Endometrial microvascular endothelial cells (primary cell): ENCODE measurements at regions not wholly inside any gene's neighbourhood (a gene's known extent, or its start where the extent isn't known, plus 50 kb on each side); places are given as distances from the start of the nearest gene placed in this dataset.

Source experiments
- in situ Hi-C: cut with HindIII; loops from 2 replicates; pipeline ENCODE4 v1.10.0; 2017; ENCODE audit warnings: low sequenced_read_pairs, low pct_unique_long_range_greater_than_20kb; ENCODE audit errors: inconsistent ontology term

DNA sequence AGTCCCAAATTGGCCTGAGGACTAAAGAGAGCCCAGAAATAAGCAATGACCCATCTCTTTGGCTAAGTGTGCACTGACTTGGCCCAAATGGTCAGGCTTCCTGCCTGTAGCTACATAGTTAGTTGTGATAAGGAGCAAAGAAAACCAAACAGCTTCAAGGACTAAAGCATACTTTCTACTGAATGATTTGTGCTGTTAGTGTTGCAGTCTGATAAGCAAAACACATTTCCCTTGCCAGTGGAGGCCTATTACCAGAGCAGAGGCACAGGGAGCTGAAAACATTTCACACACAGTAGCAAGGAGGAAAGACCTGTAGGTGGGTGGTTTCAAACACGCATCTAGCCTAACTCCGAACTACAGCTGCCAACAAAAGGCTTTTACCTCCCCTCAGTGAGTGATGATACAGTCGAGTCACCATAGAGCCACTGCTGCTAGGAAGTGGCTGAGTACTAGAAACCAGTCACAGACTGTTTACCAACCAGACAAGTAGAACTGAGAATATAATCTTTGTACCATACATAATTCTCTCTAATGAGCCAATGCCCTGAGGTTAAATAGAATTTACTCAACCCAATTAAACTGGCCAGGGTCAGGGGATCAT lies 222.3 kb upstream of the THBS1 start:
- in situ Hi-C loops = no loop called here

DNA sequence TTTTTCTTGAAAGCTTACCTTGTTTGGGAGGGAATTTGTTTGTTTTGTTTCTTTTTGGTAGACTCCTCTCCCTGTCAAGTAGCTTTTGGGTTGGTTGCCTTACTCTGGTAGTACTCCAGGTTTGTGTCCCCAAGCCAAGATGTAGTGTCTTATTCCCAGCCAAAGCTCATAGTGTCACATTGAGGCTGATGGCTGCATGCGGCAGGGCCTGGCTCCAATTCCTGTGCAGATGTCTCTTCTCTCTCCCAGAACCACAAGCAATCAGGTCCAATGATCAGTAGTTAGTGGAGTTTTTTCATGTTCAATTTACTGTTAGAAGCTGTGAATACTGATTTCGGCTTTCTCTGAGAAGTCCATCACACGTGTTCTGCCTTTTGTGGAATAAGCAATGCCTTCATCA lies 221.1 kb upstream of the THBS1 start:
- in situ Hi-C loops = no loop called here

DNA sequence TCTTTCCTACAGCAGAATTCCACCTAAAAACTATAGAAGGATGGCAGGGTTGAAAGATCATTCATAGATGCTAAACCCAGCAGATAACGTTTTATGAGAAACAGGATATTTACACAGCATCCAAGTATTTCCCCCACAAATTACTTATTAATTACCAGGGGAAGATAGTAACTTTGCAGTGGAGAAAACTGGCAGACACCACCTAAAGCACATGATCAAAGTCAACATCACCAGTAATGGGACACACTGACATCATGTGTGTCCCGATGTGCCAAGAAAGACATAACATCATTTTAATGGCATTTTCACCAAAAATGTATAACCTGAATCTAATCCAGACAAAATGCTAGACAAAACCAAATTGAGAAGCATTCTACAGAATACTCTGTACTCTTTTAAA lies 220.4 kb upstream of the THBS1 start:
- in situ Hi-C loops = no loop called here

DNA sequence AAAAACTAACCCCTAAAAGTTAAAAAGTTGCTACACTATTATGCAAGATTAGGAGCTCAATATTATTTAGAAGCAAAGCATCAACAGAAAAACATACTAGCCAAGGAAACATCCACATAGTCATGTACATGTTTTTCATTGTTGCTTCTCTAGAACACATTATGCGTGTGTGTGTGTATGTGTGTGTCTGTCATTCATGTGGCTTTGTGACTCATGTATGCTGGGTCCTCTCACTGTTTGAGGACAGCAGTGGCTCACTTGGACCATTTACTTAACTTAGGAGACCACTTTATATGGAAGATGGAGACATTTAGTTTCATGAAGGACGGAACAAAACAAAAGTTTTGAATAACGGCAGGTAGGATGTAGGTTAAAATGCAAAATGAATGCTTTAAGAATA lies 219.4 kb upstream of the THBS1 start:
- in situ Hi-C loops = no loop called here

DNA sequence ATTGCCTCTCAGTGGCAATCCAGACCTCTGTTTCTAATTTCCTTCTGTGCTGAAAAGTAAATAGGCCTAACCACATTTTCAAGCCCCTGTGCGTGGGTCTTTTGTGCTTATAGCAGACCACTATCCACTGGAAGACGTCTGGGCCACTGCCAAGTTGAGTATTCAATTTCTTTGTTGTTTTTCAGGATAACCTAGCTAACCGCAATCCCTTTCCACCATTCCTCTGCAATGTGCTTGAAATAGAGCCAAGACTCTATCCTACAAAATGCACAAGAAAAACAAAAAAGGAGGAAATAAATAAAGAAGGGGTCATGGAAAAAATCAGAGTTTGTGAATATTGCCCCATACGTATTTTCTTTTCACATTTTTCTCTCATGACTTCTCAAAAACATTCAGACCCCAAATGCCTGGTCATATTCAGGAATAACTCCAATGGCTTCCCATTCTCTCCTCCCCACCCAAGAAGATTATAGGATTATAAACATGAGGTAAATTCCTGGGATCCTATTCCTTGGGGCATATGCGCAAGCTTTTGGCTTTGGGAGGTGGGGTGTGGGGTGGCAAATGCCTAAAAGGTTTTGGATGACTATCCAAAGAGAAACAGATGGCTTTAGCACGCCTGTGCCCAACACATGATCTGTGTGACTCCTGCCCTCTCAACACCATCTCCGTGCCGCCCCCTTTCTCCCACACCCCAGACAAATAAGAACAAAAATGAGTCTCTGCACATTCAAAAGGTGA lies 217.9 kb upstream of the THBS1 start:
- in situ Hi-C loops = no loop called here

DNA sequence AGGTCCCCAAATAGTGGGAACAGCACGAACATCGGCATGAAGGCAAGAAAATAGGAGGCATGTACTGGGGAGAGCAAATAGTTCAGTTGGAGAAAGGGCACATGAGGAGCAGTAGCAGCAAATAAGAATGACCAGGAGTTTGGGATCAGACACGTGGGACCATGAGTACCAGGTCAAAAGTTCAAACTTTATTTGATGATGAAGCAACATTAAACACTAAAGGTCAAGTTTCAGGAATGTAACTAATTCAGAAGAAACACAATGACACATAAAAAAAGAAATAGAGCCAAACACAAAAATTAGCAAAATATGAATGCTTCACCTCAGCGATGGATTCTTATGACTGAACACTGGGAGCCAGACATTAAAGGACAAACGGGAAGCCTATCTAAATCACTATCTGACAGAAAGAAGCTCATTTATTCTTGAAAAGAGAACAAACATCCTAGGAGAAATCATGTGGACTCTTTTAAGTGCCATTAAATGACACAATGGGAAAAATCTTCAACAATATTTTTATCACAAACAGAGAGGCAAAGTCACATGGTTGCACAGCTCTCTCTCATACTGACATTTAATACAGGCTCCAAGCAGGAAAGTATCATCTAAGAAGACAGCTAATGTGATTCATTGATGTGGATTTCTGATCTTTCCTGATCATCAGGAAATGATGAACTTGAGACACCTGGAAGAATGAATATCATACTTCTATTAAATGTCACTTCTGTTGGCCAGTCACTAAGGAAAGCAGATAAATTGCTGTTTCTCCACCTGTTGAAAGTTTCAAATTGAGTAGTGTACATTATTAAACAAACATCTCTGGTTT lies 216.9 kb upstream of the THBS1 start:
- in situ Hi-C loops = no loop called here

DNA sequence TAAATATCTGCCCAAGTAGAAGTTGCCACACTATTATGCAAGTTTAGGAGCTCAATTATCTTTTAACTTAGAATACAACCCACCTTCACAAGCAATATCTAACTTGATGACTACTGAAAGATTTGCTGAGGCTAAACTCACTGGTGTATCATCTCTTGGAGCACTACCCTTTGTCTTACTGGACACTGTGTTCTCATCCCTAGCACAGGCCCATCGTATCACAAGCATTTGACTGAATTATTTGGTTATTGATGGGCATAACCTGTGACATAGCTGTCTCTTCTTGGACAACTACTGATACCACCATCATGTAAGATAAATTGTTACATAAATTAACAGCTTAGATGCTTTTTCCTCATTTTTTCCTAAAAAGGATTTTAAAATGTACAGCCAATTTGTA lies 216.2 kb upstream of the THBS1 start:
- in situ Hi-C loops = no loop called here

DNA sequence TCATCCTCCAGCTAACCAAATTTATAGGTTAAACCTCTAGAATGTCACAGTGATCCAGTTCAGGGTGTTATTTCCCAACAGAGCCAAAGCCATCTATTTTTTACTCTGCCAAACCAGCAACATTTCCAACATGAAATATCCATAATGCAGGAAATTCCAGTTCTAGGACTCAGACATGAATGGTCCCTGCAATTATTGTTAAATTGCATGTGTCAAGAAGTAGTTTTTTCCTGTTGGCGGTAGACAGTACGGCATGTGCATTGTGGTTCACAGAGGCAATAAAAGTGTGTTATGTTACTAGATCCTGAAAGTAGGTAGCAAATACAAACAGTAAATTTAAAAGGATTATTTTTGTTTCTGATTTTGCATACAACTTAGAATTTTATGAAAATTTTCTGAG lies 215.7 kb upstream of the THBS1 start:
- in situ Hi-C loops = no loop called here

DNA sequence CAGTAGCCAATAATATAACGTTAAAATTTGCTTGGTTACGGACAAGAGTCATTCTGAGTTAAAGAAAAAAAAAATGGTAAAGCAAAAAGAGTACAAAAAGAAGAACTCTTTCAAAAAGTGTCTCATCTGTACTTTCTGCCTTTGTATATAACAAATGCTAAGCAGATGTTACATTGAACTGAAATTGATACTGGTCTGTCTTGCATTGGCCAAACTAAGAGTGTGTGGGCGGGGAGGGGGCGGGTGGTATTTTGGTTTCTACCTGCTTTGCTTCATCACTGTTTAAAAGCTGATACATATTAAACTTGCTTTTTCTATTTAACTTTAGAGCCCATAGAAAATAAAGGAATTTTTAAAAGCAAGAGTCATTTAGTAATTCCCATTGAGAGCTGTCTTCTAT lies 215.0 kb upstream of the THBS1 start:
- in situ Hi-C loops = no loop called here

DNA sequence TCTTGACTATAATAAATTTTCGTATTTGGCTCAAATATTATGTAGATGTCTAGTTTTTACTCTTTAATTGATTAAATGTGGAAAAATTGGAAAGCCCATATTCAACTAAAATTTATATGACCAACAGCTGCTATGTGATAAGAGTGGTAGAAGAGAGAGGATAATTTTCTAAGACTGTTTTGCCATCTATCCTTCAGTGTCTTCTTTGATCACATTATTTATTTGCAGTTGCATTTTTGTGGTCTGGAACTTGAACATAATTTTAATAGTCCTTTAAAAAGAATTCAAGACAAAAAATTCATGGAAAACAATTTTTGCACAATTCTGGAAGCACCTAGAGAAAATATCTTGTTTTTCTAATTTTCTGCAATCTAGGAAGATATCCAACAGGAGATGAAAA lies 213.3 kb upstream of the THBS1 start:
- in situ Hi-C loops = no loop called here

DNA sequence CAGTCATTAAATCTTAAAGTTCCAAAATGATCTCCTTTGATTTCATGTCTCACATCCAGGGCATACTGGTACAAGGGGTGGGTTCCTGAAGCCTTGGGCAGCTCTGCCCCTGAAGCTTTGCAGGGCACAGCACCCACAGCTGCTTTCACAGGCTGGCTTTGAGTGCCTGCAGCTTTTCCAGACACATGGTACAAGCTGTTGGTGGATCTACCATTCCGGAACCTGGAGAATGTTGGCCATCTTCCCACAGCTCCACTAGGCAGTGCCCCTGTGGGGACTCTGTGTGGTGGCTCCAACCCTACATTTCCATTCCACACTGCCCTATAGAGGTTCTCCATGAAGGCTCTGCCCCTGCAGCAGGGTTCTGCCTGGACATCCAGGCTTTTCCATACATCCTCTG lies 211.1 kb upstream of the THBS1 start:
- in situ Hi-C loops = no loop called here

DNA sequence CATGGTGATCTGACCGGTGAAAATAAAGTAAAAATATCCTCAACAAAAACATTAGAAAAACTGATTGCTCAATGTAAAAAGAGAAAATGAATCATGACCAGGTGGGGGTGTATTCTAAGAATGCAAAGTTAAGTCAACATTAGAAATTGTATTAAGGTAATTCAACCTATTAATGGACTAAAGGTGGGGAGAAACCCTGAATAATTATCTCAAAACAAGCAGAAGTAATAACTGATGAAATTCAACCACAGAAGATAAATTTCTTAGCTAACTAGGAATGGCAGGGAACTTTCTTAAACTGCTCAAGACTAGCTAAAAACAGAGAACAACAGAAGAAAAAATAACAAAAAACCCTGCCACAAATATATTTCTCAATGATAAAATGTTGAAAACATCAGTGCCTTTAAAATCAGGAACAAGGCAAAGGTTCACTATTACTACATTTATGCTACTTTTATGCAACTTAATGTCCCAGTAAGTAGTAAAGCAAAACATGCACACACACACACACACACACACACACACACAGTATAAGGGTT lies 204.4 kb upstream of the THBS1 start:
- in situ Hi-C loops = no loop called here

DNA sequence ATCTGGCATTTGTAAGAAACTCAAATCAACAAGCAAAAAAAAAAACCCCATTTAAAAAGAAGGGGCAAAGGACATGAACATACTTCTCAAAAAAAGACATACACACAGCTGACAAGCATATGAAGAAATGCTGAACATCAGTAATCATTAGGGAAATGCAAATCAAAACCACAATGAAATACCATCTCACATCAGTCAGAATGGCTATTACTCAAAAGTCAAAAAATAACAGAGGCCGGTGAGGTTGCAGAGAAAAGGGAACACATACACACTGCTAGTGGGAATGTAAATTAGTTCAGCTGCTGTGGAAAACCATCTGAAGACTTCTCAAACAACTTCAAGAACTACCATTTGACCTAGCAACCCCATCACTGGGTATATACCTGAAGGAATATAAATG lies 199.4 kb upstream of the THBS1 start:
- in situ Hi-C loops = no loop called here

DNA sequence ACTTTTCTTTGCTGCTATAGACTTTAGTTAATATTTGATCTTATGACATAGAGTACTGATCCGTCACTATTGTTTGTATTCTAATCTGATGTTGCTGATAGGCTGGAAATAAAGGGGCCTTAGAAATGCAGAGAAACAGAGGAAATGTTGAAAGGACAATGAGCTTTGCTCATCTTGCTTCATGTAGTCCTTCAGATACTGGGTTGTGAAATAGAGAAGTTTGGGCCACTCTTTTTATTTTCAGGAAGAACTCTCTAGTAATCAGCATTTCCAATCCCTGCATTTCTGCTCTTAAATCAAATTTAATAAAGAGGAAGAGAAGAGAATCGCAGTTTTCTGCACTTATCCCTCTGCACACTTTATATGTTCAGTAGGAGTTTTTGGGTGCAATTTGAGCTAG lies 192.8 kb upstream of the THBS1 start:
- in situ Hi-C loops = no loop called here

DNA sequence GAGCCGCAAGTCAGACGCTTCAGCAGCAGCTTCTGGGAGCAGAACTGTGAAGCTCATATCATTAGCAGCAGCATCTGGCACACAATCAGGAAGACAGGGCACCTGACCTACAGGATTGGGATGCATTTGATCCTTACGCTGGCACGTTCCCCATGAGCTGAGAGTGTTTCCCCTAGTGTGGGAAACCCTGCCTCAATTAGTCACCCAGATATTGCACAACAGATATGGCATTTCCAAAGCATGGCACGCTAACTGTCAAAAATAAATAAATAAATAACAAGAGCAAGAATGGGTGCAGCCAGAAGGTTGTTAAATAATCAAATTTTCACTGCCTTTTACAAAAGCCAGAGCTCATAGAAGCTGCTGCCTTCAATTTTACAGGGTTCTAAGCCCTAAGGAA lies 189.6 kb upstream of the THBS1 start:
- in situ Hi-C loops = no loop called here

DNA sequence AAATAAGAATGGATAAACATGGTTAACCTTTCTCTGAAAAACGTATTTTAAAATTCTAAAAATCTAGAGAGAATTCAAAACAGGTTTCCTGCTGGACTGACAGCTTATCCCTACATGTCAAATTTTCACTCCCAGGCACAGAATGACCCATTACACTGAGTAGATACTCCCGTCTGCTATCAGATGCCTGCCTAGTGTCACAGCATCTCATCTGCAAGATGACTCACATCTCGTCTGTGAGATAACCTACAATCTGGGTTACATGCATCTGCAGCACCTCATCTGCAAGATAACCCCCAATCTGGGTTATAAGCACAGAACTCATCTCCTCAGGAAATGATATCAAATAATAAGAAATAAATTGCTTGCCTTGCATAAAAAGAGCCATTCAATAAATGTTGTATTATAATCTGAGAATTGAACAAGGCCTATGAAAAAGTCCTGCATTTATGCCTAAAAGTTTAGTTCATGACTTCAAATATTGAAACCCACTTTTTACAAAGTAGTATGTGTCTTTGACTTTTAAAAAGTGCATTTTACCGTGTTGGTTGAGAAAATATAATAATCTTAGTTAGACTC lies 188.3 kb upstream of the THBS1 start:
- in situ Hi-C loops = no loop called here

DNA sequence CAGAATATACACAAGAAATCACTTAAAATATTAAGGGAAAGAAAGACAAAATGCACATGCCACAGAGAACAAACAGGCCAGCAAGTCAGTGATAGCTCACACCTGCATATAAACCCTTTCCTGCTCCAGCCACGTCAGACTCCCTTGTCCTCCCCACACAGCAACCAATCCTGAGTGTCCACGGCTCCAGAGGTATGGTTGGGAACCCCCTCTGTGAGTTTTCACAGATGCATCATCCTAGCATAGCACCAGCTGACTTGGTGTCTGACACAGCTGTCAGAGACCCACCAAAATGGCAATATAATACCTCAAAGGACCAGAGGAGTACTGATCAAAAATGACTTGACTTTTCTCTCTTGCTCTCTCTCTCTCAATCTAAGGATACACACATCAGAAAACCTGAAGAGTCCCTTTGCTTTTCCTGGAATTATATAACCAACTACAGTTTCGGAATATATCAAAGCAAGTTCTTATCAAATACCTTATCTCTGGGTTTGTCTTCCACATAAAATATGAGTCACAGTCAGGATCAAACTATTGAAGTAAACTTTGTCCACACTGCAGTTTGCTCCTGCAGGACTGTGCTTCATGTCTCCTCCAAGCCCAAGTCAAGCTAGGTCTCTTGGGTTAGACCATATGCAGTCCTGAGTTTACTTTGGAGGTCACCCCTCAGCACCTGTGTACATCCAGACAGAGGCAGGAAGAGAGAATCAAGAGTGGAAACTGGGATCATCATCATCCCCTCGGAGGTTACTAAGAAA lies 187.1 kb upstream of the THBS1 start:
- in situ Hi-C loops = no loop called here

DNA sequence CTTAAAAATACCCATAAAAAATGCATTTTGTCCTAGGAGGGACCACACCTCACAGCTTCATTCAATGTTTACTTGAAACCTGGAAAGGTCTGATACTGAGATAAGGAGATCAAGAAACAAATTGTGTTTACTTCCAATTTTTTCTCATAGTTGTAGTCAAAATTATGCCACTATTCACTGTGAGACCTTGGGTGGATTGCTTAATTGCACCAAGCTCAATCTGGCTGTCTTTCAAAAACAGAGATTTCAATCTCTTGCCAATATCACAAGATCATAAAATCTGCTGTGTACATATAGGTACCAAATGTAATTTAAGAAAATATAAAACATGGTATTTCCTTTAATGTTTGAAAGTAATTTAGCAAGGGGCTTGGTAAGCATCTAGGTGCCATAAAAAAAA lies 186.4 kb upstream of the THBS1 start:
- in situ Hi-C loops = no loop called here
